Occipital lobe (tissue), 1 donor: ENCODE measurements at regions not wholly inside any gene's neighbourhood (a gene's known extent, or its start where the extent isn't known, plus 50 kb on each side); places are given as distances from the start of the nearest gene placed in this dataset.
"Not testable (repeated sequence)": the region's sequence is repeated elsewhere in the genome, so short reads cannot be mapped to it uniquely, and the experiment has no call there.

Source experiments
- DNase-seq: peaks from one replicate; lab custom pipeline; 2025; lab: John Stamatoyannopoulos, UW

DNA sequence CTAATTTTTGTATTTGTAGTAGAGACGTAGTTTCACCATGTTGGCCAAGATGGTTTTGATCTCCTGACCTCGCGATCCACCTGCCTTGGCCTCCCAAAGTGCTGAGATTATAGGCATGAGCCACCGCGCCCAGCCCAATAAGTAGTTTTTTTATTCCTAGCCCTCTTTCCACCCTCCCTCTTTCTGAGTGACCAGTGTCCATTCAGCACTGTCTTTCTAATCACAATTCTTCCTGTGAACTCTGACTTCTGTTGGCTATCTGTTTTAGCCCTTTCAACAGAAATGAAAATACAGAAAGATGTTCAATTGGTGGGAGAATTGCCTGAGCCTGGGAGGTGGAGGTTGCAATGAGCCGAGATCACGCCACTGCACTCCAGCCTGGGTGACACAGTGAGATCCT lies 122.3 kb upstream of the LIFR start:
- DNase-seq = not testable (repeated sequence)

DNA sequence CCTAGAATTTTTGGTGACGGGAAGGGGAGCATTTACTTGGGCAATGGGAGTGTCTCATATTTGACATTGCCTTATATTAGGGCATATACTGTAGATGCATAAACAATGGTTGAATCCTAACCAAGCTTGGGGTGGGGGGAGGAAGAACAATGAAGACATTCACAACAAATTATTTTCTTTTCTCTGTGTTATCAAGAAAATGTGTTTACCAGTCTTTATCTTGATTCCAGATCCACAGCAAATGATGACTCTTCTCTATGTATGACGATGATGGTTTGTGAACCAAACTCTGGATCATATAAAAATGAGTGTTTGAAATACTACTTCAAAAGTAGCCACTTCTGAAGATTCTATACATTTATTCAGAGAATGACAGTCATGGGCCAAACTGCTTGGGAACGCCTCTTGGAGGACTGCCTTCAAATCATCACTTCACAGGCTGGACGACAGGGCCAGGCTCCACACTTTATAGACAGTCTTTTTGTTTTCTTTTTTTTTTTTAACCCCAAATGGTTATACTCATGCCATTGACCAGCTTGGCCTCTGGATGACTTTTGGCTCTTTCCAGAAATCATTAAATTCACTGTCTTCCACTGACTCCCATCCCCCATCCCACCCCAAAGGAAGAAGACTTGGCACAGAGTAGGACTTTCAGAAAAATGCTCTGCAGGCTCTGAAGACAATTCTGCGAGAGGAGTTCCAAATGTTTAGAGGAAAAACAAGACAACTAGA lies 123.8 kb upstream of the LIFR start:
- no peak for DNase-seq

DNA sequence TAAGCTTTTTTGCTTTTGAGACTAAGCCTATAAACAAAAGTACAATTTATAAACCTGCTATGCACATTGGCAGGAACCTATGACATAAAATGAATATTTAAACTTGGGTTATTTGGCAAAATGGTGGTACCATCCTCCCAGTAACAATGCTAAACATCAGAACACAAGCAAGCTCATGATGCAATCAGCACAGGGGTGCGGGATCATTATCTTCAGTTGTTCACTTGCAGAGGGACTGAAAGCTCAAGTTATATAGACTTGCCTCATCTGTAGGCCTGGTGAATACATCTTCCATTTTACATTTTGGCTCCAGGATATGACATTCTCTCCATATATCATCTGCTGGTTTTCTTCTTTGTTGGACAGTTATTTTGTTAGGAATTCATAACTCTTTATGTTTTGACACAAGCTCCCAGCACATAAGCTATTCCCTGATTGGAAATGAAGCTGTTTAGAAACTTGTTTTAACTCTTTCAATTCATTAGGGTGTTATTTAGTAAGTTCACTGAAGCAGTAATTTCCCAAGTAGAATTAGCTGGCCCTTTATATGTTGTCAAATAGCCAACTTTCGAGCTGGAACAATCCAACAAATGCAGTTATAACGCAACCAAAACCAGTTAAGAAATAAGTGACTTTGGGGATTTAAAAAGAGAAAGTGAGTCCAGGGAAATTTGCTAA lies 124.7 kb upstream of the LIFR start:
- no peak for DNase-seq

- DNase-seq = no peak
Measured at GRCh38 chr5:38681966-38682365, 125.5 kb upstream of the LIFR start.

DNA sequence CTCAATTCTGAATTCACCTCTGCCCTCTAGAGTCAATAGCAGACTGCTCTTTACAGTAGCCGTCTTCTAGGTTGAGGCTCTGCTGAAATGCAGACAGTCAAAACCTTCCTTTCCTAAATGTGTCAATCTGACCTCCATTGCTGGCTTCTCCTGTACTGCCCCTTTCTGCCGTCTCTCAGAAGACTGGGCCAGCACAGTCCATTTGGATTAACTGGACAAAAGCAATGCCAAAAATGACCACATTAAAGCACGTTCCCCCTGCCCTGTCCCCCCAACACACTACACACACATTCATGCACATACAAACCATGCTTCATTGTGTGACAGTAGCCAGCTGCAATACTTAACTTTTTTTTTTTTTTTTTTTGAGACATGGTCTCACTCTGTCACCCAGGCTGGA lies 130.2 kb upstream of the LIFR start:
- DNase-seq = no peak

DNA sequence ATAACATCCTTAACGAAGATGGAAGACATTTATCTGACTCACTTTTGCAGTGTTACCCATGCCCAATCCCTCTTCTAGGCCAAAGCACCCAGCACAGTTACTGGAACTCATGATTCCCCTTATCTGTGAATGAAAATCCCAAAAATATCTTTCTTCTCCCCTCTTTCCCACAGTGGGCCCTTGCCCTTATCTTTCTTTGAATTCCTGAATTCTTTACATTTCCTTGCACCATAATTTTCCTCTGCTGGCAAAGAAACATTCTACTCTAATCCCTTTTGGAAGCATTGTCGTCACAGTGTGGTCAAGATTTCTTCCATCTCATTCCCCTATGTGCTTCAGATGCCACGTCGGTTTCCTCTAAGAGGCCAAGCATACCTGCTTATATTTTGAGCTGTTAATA lies 135.9 kb upstream of the LIFR start:
- no peak for DNase-seq

DNA sequence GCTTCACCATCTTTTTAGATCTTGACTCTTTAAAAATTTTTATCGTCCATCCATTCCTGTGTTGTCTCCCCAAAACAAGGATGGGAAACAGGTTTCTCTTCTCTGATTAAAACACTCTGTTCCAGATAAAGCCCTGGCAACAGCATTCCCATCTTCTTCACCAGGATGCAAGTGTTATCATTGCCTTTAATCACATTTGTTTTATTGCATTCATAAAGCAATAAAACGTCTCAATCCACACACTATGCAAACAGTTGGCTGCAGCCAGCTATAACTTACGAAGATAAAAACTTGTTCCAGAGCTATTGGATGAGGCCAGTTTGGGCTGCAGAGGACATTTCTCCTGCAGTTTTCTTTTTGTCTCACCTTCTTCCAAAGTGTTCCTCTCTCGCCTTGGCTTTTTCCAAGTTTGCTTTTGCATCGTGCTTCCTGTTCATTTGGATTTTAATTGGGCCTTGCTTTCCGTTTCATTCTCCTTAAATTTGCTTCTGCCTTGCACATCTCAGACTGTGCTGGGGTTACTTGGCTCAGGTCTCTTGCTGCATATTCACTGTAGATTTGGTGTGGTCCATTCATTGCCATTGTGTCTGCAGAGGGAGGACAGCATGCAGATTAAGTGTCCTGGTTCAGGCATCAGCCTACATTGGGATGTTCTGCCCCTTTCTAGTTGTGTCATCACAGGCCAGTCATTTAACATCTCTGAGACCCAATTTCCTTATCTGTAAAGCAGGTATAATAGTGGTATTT lies 136.5 kb upstream of the LIFR start:
- DNase-seq = no peak

- DNase-seq = no peak
Measured at GRCh38 chr5:38695021-38695958, 138.8 kb upstream of the LIFR start.

- no peak for DNase-seq
Measured at GRCh38 chr5:38697013-38697412, 140.6 kb upstream of the LIFR start.

DNA sequence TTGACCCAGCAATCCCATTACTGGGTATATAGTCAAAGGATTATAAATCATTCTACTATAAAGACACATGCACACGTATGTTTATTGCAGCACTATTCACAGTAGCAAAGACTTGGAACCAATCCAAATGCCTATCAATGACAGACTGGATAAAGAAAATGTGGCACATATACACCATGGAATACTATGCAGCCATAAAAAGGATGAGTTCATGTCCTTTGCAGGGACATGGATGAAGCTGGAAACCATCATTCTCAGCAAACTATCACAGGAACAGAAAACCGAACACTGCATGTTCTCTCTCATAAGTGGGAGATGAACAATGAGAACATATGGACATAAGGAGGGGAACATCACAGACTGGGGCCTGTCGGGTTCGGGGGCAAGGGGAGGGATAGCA lies 140.3 kb upstream of the OSMR start:
- DNase-seq = not testable (repeated sequence)

GRCh38 chr5:38706376-38706775 lies 139.4 kb upstream of the OSMR start:
- DNase-seq = no peak

DNA sequence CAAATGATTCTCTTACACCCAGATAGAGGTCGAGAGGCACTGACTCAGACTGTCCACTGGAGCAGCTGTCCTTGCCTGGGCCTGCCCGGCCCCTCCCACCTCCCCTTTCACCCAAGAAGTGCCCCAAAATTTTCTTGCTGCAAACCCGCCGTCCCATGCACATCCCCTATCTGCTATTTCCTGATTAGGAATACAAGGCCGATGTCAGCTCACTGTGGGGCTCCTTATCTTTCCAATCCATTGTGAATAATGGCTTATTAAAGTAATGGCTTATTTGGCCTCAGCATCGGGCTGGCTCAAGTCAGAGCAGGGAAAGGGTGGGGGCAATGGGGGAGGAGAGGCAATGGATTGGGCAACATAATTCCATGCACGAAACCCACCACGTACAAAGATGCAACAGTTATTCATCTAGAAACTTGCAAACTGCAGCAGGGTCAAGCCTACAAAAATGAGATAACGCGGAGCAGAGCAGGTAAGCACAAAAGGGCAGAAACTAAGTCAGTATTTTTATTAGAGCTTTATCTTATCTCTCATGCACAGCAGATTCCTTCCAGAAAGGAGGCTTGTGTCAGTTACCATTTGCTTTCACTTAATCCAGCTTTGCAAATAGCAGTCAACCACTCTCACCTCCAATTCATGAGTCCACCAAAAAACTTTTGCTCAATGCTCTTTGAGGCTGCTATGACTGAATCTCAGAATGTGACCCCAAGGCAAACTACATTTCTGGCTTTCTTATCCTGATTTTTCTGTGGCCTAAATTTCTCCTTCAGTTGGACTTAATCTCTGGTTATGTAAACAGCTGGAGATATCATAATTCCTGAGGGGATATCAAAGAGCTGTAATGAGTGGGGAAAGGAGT lies 138.2 kb upstream of the OSMR start:
- DNase-seq = no peak

DNA sequence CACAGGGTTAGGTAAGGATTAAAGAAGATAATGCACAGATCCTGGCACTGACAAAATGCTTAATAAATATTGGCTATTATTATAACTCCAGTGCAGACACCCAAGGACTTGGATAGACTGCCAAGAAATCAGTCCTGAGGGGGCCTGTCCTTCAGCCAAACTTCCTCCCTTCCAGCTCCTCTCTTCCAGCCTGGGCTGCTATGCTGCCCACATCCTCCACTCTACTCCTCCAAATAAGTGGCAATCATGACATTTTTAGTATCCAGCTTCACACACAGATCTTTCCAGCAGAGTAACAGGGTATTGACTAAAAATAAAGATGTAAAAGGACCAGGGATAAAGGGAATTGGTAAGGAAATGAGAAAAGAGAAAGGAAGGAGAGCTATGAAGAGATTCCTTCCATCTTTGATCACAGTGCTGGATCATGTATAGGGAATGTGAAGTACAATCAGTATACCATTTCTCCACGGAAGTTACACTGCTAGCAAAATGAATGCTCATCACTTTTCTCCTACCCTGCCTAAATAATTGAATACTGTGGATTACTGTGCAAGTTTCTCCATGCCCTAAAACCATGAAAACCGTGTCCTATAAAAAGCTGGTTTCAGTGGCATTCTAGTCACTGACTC lies 136.0 kb upstream of the OSMR start:
- DNase-seq = no peak

DNA sequence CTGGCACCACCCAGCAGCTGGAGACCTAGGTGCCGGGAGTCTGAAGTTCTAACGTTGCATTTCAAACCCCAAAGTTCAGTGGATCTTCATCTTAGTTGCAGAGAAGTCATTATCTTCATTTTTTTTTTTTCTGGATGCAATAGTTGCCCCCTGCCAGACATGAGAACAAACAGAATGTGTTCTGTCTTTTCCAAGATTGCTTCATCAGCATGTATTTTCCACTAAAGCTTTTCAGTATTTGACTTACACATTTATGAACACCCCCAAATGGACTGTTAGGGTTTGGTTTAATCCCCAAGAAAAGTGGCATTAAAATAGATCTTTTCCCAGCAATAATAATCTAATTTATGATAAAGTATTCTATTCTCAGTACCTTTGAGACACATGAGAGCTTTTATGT lies 135.2 kb upstream of the OSMR start:
- DNase-seq = no peak

GRCh38 chr5:38712391-38712790 lies 133.4 kb upstream of the OSMR start:
- DNase-seq = no peak

DNA sequence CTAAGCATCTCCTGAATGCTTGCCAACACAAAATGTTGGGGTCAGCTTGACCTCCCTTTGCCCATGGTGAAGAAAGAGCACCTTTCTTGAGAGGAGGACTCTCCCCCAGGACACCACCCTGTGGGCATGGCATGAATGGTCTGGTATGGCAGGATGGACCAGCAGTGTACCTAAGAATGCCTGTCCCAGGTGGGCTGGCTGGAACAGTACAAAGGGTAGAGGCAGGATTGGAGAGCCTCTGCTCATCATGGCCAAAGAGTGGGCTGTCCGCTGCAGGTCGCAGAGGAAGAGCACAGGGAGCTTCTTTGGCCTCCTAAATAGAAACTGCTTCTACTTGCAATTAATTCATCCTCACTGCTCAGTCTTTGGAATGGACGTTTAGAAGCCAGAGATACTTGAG lies 131.6 kb upstream of the OSMR start:
- DNase-seq = no peak

DNA sequence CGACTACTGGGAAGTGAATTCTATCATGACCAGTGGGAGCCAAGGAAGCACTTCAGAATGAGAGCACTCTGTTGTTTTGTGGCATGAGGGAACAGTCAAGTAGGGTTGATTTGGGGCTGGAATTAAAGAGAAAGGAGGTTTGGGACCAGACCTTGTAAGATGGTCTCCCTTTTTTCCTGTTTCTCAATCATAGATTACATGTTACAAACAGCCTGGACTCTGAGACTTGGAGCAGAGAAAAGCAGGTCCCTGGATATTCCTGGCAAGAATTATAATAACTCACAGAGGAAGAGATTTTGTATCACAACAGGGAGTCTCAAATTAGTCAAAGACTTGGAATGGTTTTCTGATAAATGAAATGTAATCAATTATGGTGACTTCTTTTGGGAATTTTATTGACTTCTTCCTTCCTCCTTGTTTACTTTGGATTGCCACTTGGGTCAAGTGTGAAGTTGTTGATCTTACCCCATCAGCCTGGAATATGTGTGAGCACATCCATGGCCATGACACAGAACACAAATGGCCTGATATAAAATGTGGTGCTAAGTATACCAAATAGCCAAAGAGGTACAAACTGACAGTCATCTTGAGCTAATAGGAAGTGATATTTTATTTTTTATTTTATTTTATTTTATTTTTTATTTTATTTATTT lies 131.0 kb upstream of the OSMR start:
- no peak for DNase-seq

DNA sequence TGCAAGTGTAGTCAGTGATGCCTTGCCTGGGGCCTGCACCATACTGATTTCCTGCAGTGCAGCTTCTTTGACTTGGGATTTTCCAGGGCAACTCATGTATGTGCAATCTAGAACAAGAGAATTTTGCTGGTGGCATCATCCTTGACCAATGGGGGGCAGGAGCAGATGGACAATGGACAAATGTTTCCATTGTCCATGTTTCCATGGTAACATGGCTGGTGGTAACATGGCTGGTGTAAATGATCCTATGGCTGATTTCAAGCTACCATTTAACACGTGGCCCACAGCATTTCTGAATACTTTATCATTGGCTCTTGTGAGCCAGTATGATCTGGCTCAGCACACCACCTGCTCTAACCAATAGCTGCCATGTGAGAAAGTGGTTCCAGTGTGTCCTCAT lies 130.1 kb upstream of the OSMR start:
- no peak for DNase-seq

DNA sequence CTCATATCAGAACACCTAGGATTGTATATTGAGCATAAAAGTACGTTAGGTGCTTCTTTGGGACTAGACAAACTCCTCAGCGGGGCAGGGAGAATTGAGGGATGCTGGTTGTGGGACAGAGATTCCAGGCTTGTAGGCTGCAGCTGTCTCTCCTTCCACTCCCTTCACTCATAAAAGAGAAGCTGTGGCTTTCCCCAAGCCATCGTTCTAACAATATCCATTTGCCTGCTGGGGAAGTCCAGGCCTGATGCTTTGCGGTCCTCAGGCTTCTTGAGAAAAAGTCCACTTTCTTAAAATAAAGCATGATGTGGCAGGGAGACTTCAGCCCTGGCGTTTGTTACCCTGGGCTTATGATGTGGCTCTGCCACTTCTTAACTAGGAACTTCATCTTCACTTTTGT lies 129.3 kb upstream of the OSMR start:
- DNase-seq = no peak
